ENCODE measurements at regions not wholly inside any gene's neighbourhood (a gene's known extent, or its start where the extent isn't known, plus 50 kb on each side); places are given as distances from the start of the nearest gene placed in this dataset.

DNA sequence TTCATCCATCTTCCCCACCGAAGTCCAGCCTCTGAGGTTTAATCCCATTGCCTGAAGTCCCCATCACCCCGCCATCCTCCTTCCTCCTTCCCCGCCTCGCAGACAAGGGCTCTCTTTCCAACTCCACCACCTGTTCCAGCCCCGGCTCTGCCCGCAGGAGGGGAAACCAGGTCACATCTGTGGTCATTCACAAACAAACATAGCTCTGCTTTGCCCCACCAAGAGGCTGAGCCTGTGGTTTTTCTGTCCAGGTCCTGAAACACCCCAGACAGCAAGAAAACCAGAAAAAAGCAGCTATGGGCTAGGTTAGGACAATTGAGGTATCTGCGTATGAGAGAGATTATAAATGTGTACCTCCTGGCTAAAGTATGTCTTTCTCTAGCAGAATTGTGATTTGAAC, 144.7 kb downstream of the GLI2 start:
- Histone ChIP-seq H3K36me3 (ENCODE audit: low read depth) (no peaks in the 10 kb centered on the region), H3K27me3 (ENCODE audit: insufficient read depth, poor library complexity, severe bottlenecking) (no peaks in the 10 kb centered on the region), H3K4me3 (ENCODE audit: severe bottlenecking) (no peak overlapping the region), H3K9me3 (ENCODE audit: severe bottlenecking) (no peaks in the 10 kb centered on the region), H3K27ac (ENCODE audit: poor library complexity, severe bottlenecking) (no peak overlapping the region), H3K4me1 (ENCODE audit: insufficient read depth, poor library complexity, severe bottlenecking) (no peaks in the 10 kb centered on the region)
- no peak for DNase-seq (ENCODE audit: low spot score)
- ATAC-seq (ENCODE audit: low read depth) = no peak
- TF ChIP-seq, protein P1, sequence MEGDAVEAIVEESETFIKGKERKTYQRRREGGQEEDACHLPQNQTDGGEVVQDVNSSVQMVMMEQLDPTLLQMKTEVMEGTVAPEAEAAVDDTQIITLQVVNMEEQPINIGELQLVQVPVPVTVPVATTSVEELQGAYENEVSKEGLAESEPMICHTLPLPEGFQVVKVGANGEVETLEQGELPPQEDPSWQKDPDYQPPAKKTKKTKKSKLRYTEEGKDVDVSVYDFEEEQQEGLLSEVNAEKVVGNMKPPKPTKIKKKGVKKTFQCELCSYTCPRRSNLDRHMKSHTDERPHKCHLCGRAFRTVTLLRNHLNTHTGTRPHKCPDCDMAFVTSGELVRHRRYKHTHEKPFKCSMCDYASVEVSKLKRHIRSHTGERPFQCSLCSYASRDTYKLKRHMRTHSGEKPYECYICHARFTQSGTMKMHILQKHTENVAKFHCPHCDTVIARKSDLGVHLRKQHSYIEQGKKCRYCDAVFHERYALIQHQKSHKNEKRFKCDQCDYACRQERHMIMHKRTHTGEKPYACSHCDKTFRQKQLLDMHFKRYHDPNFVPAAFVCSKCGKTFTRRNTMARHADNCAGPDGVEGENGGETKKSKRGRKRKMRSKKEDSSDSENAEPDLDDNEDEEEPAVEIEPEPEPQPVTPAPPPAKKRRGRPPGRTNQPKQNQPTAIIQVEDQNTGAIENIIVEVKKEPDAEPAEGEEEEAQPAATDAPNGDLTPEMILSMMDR (IDR thresholded peaks at IDR 0.05; ENCODE audit: poor library complexity, severe bottlenecking) = no peak

DNA sequence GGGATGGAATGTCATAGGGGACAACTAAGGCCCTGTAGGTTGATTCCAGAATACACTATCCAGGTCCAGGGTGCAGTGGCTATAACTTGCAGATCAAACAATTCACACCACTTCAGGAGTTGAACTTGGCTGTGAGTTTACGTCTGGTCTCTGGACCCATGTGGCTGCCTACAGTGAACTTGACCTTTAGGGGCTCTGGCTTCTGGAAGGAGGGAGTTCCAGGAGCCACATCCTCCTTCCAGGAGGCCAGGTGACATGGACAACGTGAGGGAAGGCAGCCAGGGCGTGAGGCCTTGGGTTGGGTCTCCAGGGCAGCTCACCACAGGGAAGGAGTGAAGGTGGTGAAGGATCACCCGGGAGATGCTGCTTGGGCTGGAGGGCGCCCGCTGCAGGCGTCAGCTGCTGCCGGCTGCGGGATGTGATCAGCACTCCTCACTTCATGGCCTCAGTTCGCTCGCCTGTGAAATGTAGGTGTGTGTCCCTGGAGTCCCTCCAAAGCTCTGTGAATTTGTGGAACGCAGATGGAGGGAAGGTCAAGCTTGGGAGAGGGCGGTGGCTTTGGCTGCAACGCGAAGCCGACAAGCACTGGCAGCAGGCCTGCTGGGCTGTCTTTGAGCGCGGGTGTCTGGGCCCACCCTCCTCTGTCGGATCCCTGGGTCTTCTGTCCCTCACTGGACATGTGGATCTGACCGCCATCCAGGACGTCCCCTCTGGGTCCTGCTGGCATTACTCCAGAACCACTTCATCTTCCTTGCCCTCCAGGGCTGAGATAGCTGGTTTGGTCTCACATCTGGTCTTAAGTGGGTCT, 146.5 kb downstream of the GLI2 start:
- ATAC-seq (ENCODE audit: low read depth) (no peak), DNase-seq (ENCODE audit: low spot score) (no peak)
- Histone ChIP-seq H3K36me3 (ENCODE audit: low read depth) (no peaks in the 10 kb centered on the region), H3K27ac (ENCODE audit: poor library complexity, severe bottlenecking) (no peak overlapping the region), H3K9me3 (ENCODE audit: severe bottlenecking) (no peaks in the 10 kb centered on the region), H3K4me3 (ENCODE audit: severe bottlenecking) (no peak overlapping the region), H3K4me1 (ENCODE audit: insufficient read depth, poor library complexity, severe bottlenecking) (no peaks in the 10 kb centered on the region), H3K27me3 (ENCODE audit: insufficient read depth, poor library complexity, severe bottlenecking) (no peaks in the 10 kb centered on the region)
- TF ChIP-seq, protein P1 (IDR thresholded peaks at IDR 0.05; ENCODE audit: poor library complexity, severe bottlenecking) = no peak

DNA sequence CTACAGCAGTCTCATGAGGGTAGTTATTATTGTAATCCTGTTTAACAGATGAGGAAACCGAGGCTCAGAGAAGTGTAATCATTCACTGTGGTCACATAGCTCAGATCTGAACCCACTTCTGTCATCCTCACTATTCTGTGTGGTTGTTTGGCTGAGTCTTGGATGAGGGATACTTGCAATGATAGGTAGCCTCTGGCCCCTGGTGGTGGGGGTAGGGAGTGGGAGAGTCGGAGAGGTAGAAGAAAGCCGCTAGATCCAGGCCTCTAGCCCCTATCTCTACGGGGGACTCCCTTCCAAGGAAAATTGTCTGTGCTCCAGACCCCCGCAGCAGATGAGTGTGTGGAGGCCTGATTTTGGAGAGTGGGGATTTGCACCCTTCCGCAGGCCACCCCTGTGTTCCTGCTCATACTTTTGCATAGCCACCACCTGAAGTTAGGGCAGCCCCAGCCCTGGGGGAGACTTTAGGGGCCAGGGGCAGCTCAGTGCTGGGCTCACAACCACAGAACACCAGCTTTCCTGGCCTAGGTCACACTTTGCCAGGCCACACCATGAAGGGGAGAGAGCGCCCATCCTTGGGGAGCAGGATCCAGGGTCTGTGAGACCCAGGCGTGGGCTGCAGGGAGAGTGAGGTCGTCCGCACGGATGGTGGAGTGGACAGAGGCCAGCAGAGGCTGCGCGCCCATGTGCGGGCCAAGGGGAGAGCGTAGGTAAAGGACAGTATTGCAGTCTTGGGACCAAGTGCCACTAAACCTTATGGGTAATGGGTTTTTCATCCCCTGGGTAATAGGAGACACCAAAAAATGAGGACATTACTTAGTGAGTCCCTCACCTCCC, 148.2 kb downstream of the GLI2 start:
- DNase-seq (ENCODE audit: low spot score) (no peak), ATAC-seq (ENCODE audit: low read depth) (no peak)
- no peak overlapping the region for H3K27ac ChIP-seq (ENCODE audit: poor library complexity, severe bottlenecking)
- TF ChIP-seq, protein P1 (IDR thresholded peaks at IDR 0.05; ENCODE audit: poor library complexity, severe bottlenecking) = no peak
- no peaks in the 10 kb centered on the region for H3K9me3 ChIP-seq (ENCODE audit: severe bottlenecking)
- H3K36me3 ChIP-seq (ENCODE audit: low read depth) = no peaks in the 10 kb centered on the region
- H3K4me1 ChIP-seq (ENCODE audit: insufficient read depth, poor library complexity, severe bottlenecking) = no peaks in the 10 kb centered on the region
- H3K27me3 ChIP-seq (ENCODE audit: insufficient read depth, poor library complexity, severe bottlenecking) = no peaks in the 10 kb centered on the region
- no peak overlapping the region for H3K4me3 ChIP-seq (ENCODE audit: severe bottlenecking)

DNA sequence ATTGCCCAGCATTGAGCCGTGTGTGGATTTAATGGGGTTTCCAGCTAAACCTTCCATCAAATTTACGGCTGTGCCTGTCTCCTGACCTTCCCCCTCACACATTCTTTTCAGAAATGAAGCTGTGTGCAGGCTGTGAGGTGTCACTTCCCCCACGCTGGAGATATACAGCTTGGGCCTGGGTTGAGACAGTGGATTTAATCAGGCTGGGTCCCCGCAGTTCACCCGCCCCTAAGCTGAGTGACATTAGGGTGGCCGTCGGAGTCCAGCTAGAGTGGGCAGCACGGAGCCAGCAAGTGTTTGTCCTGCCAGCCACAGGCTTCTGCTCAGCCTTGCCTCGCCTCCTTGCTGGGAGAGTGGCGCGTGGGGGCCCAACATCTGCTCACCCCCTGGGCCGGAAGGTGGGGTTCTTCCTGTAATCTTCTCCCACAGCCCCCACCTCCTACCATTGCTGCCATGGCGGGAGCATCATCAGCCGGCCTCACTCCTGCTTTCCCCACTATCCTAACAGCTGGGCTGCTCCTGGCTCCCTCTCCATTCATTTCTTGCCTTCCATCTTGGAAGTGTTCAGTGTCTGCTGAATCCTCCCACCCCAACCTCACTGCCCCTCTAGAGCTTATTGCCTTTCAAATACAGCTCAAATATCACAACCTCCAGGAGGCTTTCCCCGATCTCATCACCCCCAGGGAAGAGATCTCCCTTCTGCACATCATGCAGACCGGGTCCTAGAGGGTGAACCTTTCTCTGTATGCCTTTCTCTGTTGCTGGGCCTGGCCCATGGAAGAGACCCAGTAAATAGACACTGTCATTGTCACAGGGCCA, 149.0 kb downstream of the GLI2 start:
- Histone ChIP-seq H3K27ac (ENCODE audit: poor library complexity, severe bottlenecking) (no peak overlapping the region), H3K9me3 (ENCODE audit: severe bottlenecking) (no peaks in the 10 kb centered on the region), H3K27me3 (ENCODE audit: insufficient read depth, poor library complexity, severe bottlenecking) (no peaks in the 10 kb centered on the region), H3K4me1 (ENCODE audit: insufficient read depth, poor library complexity, severe bottlenecking) (no peaks in the 10 kb centered on the region), H3K36me3 (ENCODE audit: low read depth) (no peaks in the 10 kb centered on the region), H3K4me3 (ENCODE audit: severe bottlenecking) (no peak overlapping the region)
- ATAC-seq (ENCODE audit: low read depth) = no peak
- DNase-seq (ENCODE audit: low spot score) = no peak
- TF ChIP-seq, protein P1 (IDR thresholded peaks at IDR 0.05; ENCODE audit: poor library complexity, severe bottlenecking) = no peak

All from RWPE2 (cell line).